ENCODE measurements at regions not wholly inside any gene's neighbourhood (a gene's known extent, or its start where the extent isn't known, plus 50 kb on each side); places are given as distances from the start of the nearest gene placed in this dataset.

GRCh38 chr13:102993348-102993747 lies 72.9 kb downstream of the SLC10A2 start:
- no peak for DNase-seq

GRCh38 chr13:102984210-102984609 lies 82.0 kb downstream of the SLC10A2 start:
- CTCF ChIA-PET = no interaction called here
- no peaks in the 10 kb centered on the region for H3K4me1 Mint-ChIP-seq (ENCODE audit: low read depth, unreplicated experiment)

More at GRCh38 chr13:102993348-102993747, 72.9 kb downstream of the SLC10A2 start:
- H3K9me3 Mint-ChIP-seq (ENCODE audit: low read depth, unreplicated experiment) = peaks cover 6% of the 10 kb centered on the region
- no peaks in the 10 kb centered on the region for H3K36me3 Mint-ChIP-seq (ENCODE audit: insufficient read depth, unreplicated experiment)
- no peak for TF ChIP-seq CTCF (IDR thresholded peaks at IDR 0.05; ENCODE audit: unreplicated experiment)
- H3K4me1 Mint-ChIP-seq (ENCODE audit: low read depth, unreplicated experiment) = no peaks in the 10 kb centered on the region
- H3K27me3 Mint-ChIP-seq (ENCODE audit: unreplicated experiment) = no peaks in the 10 kb centered on the region
- H3K27ac Mint-ChIP-seq (ENCODE audit: unreplicated experiment) = no peak overlapping the region
- H3K4me3 Mint-ChIP-seq (ENCODE audit: low read depth, unreplicated experiment) = no peak overlapping the region
- CTCF ChIA-PET = no interaction called here
- intact Hi-C loops (cut with micrococcal nuclease; ENCODE audit: unreplicated experiment) = no loop called here
- no TSS peak for BruUV-seq (replicated peaks)

GRCh38 chr13:102983496-102983895 lies 82.7 kb downstream of the SLC10A2 start:
- no peak for DNase-seq
- TF ChIP-seq CTCF (IDR thresholded peaks at IDR 0.05; ENCODE audit: unreplicated experiment) = no peak
- intact Hi-C loops (cut with micrococcal nuclease; ENCODE audit: unreplicated experiment) = no loop called here
- Mint-ChIP-seq H3K9me3 (ENCODE audit: low read depth, unreplicated experiment) (peaks cover 3% of the 10 kb centered on the region), H3K27me3 (ENCODE audit: unreplicated experiment) (no peaks in the 10 kb centered on the region), H3K36me3 (ENCODE audit: insufficient read depth, unreplicated experiment) (no peaks in the 10 kb centered on the region), H3K4me3 (ENCODE audit: low read depth, unreplicated experiment) (no peak overlapping the region), H3K4me1 (ENCODE audit: low read depth, unreplicated experiment) (no peaks in the 10 kb centered on the region), H3K27ac (ENCODE audit: unreplicated experiment) (no peak overlapping the region)
- BruUV-seq (replicated peaks) = no TSS peak
- CTCF ChIA-PET = no interaction called here

More at GRCh38 chr13:102984210-102984609, 82.0 kb downstream of the SLC10A2 start:
- DNase-seq = no peak
- no peak for TF ChIP-seq CTCF (IDR thresholded peaks at IDR 0.05; ENCODE audit: unreplicated experiment)
- Mint-ChIP-seq H3K27ac (ENCODE audit: unreplicated experiment) (no peak overlapping the region), H3K27me3 (ENCODE audit: unreplicated experiment) (no peaks in the 10 kb centered on the region), H3K9me3 (ENCODE audit: low read depth, unreplicated experiment) (peaks cover 4% of the 10 kb centered on the region), H3K36me3 (ENCODE audit: insufficient read depth, unreplicated experiment) (no peaks in the 10 kb centered on the region), H3K4me3 (ENCODE audit: low read depth, unreplicated experiment) (no peak overlapping the region)
- intact Hi-C loops (cut with micrococcal nuclease; ENCODE audit: unreplicated experiment) = no loop called here
- BruUV-seq (replicated peaks) = no TSS peak

GRCh38 chr13:102980331-102980982 lies 85.8 kb downstream of the SLC10A2 start:
- CTCF ChIA-PET = no interaction called here
- no peak for DNase-seq
- Mint-ChIP-seq H3K36me3 (ENCODE audit: insufficient read depth, unreplicated experiment) (no peaks in the 10 kb centered on the region), H3K27me3 (ENCODE audit: unreplicated experiment) (no peaks in the 10 kb centered on the region), H3K27ac (ENCODE audit: unreplicated experiment) (no peak overlapping the region), H3K4me1 (ENCODE audit: low read depth, unreplicated experiment) (no peaks in the 10 kb centered on the region), H3K4me3 (ENCODE audit: low read depth, unreplicated experiment) (no peak overlapping the region), H3K9me3 (ENCODE audit: low read depth, unreplicated experiment) (no peaks in the 10 kb centered on the region)
- TF ChIP-seq CTCF (IDR thresholded peaks at IDR 0.05; ENCODE audit: unreplicated experiment) = no peak
- no TSS peak for BruUV-seq (replicated peaks)
- intact Hi-C loops (cut with micrococcal nuclease; ENCODE audit: unreplicated experiment) = no loop called here

Measured in Calu3 (cell line).